GM10266 (cell line): ENCODE measurements at regions not wholly inside any gene's neighbourhood (a gene's known extent, or its start where the extent isn't known, plus 50 kb on each side); places are given as distances from the start of the nearest gene placed in this dataset.

ENCODE experiments used
- DNase-seq: peaks from one replicate; pipeline ENCODE4 v3.0.0; 2012; ENCODE audit errors: extremely low spot score
- CTCF ChIP-seq: IDR thresholded peaks from 2 replicates; pipeline ENCODE4 v1.5.1; 2012; ENCODE audit warnings: mild to moderate bottlenecking, low read depth; ENCODE audit not compliant: control insufficient read depth, insufficient read depth; ENCODE audit errors: missing control alignments

- no peak for DNase-seq
- TF ChIP-seq CTCF, result no peak
Measured at GRCh38 chr7:136526408-136527105, 341.9 kb upstream of the CHRM2 start.

GRCh38 chr7:136523571-136523970 lies 344.9 kb upstream of the CHRM2 start:
- TF ChIP-seq CTCF, result no peak
- no peak for DNase-seq

DNA sequence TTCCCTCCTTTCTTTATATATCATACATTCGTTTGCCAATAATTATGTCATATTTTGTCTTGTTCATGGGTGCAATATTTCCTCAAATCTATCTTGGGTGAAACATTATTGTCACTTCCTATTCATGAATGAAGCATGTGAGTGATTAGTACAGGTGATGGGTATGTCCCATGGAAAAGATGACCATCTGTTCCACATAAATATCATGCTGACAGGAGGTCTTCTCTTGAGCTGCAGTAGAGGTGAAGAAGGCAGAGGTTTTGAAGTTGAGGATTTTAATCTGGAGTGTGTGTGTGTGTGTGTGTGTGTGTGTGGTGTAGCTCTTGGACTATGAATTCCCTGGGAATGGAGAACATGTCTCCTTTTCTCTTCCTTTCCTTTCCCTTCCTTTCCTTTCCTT lies 350.5 kb upstream of the CHRM2 start:
- no peak for TF ChIP-seq CTCF
- no peak for DNase-seq

GRCh38 chr7:136514776-136515175 lies 353.7 kb upstream of the CHRM2 start:
- no peak for TF ChIP-seq CTCF
- no peak for DNase-seq

DNA sequence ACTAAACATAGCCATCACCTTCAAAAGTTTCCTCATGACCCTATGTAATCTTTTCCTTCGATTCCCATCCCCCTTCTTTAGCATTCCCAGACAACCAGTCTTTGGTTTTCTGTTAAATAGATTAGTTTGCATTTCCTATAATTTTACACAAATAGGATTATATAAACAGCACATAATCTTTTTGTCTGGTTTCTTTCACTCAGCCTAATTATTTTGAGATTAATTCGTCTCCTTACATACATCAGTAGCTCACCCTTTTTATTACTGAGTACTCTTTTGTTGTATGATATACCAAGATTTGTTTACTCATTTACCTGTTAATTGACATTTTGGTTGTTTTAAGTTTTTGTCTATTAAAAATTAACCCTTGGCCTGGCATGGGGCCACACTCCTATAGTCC lies 354.7 kb upstream of the CHRM2 start:
- DNase-seq, result no peak
- TF ChIP-seq CTCF, result no peak

GRCh38 chr7:136509466-136509865 lies 359.0 kb upstream of the CHRM2 start:
- TF ChIP-seq CTCF, result no peak
- DNase-seq, result no peak

DNA sequence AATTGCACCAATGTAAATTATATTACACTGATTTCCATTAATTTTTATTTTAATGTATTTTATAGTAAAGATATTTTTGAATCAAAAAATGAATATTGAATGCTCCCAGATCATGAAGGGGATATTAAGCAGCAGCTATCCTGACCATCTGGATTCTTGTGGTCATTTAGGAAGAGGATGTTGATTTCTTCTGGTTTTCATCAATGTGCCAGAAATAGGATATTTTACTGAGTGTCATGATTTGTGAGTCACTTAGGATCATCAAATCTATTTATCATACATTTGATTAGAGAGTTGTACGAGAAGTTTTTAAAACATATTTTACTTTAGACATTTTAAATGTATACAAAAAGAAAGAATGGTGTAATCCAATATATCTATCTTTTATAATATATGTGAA lies 366.3 kb upstream of the CHRM2 start:
- TF ChIP-seq CTCF, result no peak
- DNase-seq, result no peak
